ENCODE measurements at regions not wholly inside any gene's neighbourhood (a gene's known extent, or its start where the extent isn't known, plus 50 kb on each side); places are given as distances from the start of the nearest gene placed in this dataset.

- TF ChIP-seq, protein P1, sequence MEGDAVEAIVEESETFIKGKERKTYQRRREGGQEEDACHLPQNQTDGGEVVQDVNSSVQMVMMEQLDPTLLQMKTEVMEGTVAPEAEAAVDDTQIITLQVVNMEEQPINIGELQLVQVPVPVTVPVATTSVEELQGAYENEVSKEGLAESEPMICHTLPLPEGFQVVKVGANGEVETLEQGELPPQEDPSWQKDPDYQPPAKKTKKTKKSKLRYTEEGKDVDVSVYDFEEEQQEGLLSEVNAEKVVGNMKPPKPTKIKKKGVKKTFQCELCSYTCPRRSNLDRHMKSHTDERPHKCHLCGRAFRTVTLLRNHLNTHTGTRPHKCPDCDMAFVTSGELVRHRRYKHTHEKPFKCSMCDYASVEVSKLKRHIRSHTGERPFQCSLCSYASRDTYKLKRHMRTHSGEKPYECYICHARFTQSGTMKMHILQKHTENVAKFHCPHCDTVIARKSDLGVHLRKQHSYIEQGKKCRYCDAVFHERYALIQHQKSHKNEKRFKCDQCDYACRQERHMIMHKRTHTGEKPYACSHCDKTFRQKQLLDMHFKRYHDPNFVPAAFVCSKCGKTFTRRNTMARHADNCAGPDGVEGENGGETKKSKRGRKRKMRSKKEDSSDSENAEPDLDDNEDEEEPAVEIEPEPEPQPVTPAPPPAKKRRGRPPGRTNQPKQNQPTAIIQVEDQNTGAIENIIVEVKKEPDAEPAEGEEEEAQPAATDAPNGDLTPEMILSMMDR (conservative IDR thresholded peaks at IDR 0.05): no peak
- TF ChIP-seq ZFX (IDR thresholded peaks at IDR 0.05): no peak
Measured at GRCh38 chr13:39867807-39868206, 212.3 kb downstream of the COG6 start.

Data from C4-2B (cell line).